AG09319 (cell line): ENCODE measurements at regions not wholly inside any gene's neighbourhood (a gene's known extent, or its start where the extent isn't known, plus 50 kb on each side); places are given as distances from the start of the nearest gene placed in this dataset.

Experiments
- DNase-seq: peaks from one replicate; pipeline ENCODE4 v3.0.0-alpha.2; 2010; ENCODE audit warnings: low read depth; ENCODE audit errors: extremely low read depth
- TF ChIP-seq, protein P1 (sequence below): IDR thresholded peaks from 2 replicates; pipeline ENCODE4 v1.5.1; 2011; ENCODE audit warnings: low read depth, mild to moderate bottlenecking, inconsistent platforms, low read length, moderate library complexity

DNA sequence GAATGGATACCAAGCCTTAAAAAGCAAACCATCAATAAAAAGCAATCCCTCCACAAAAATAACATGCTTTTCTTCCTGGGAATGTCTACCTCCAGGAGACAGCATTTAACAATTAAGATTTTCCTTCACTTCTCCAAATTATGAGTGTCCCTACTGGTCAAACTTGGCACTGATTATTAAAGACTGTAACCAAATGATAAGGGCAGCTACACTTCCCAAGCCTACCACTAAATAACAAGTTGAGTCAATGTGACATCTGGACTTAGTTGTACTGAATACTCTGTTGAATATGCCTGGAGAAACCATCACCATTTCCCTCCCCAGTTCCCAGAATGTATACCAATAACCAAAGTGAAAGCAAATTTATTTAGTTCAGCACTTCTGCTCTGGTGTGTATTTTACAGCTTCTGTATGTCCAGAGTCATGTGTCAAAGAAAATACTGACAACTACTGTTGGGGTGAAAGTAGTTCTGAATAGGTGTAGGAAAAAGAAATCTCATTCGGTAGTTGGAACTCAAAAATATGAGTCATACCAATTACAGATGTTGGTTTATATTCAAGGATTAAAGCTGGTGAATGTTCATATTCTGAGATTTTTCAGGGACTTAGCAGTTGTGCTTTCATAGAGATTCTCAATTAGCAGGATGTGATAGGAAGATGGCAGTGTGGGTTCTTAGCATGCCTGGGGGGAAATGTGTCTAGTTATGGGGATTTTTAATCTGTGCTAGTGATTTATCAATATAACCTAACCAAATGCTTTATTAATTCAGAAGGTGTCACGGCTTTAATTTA, 1291.6 kb upstream of the GYPC start:
- DNase-seq, result no peak
- TF ChIP-seq, protein P1, sequence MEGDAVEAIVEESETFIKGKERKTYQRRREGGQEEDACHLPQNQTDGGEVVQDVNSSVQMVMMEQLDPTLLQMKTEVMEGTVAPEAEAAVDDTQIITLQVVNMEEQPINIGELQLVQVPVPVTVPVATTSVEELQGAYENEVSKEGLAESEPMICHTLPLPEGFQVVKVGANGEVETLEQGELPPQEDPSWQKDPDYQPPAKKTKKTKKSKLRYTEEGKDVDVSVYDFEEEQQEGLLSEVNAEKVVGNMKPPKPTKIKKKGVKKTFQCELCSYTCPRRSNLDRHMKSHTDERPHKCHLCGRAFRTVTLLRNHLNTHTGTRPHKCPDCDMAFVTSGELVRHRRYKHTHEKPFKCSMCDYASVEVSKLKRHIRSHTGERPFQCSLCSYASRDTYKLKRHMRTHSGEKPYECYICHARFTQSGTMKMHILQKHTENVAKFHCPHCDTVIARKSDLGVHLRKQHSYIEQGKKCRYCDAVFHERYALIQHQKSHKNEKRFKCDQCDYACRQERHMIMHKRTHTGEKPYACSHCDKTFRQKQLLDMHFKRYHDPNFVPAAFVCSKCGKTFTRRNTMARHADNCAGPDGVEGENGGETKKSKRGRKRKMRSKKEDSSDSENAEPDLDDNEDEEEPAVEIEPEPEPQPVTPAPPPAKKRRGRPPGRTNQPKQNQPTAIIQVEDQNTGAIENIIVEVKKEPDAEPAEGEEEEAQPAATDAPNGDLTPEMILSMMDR, result no peak

DNA sequence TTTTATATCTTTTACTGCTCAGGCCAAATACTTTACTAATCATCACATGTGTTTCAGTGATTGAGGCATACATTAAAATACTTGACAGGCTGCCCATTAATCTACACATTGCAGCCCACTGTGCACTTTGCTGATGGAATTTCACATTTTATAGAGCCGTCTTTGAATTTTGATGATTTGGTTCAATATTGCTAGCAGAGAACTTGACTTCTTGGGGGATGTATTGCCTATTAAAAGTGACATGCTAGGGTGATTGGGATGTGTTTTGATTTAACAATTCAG, 1291.0 kb upstream of the GYPC start:
- TF ChIP-seq, protein P1, result no peak
- DNase-seq, result no peak

DNA sequence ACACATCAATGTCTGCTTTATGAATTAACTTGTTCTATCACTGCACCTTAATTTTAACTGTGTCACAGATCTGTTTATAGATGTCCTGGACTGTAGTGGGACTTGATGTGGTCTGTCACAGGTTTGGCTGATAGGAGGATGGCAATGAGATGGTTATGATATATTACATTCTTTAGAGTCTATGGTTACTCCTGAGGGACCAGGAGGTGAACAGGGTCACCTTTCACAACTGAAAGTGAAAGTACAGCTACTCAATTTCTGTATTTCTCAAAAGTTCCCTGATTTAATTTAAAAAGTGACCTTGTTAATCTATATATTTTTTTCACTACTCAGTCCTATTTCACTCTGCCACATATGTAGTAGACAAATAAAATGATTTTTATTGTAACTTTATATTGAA, 1284.1 kb upstream of the GYPC start:
- TF ChIP-seq, protein P1, result no peak
- no peak for DNase-seq

DNA sequence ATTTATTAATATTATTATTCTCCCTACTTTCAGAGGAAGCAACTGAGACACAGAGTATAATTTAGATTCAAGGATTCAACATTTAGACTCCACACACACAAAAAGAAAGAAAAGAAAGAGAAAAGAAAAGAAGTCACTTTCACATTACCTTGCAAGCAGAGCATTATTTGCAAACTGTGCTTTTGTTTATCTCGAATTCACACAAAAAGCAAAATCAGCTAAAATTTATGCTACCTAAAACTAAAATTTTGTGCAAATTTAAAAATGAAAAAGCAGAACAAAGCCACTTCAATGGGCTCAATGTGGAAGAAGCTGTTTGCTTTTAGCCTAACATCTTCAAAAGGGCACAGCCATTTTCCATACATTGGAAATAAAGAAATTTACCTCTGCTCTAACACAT, 1282.7 kb upstream of the GYPC start:
- no peak for DNase-seq
- TF ChIP-seq, protein P1, result no peak

DNA sequence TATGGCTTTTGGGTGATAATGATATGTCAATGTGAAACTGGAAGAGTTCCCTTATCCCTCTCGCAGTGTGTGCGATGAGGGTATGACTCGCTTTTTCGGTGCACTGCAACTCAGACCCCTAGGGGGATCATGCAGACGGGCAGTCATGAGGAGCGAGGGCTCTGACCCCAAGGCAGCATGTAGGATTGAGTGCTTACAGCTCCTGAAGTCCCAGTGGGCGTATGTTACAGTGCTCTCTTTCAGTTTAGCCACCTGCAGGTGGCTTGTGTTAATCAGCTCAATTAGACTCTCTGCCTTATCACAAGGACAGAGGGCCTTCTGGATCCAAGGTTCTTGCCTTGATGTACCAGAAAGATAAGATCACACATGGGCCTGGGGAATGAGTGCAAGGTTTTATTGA, 1269.9 kb upstream of the GYPC start:
- TF ChIP-seq, protein P1, result no peak
- DNase-seq, result no peak

DNA sequence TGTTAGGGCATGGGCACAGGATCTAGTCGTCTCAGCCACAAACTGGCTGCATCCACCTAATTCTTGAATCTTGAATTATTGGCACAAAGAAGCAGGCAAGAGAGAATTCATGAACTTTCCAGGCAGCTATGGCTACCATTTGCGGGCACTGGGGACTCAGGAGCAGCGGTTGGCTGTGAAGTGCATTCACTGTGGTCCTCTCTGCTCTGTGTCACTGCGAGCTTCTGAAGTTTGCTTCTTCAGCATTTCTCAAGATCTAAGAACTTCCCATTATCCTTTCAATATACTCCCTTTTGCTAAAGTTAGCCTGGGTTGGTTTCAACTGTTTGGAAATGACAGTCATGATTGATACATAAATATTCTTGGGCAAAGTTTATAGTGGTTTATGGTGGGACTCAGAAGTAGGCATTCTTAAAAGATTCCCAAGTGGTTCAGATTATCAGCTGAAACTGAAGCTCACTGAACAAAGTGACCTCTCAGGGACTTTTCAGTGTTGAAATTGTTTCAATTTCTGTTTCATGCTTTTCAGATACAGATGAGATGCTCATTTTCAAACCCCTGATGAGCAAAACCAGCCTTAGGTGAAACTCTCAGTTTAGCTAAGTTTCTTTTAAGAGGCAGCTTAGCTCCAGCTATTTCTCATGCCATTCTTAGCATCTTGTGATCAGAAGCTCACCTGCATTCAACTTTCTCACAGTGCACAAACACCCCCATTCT, 1258.3 kb upstream of the GYPC start:
- no peak for DNase-seq

More for the DNA sequence above, 1258.3 kb upstream of the GYPC start:
- TF ChIP-seq, protein P1, result no peak
